Upper lobe of left lung (tissue), 6 donors: ENCODE measurements at regions not wholly inside any gene's neighbourhood (a gene's known extent, or its start where the extent isn't known, plus 50 kb on each side); places are given as distances from the start of the nearest gene placed in this dataset.
"Not testable (repeated sequence)": the region's sequence is repeated elsewhere in the genome, so short reads cannot be mapped to it uniquely, and the experiment has no call there.

Source experiments
- ATAC-seq, 2 donors: fragments of 200-7000 bp; cut with Tn5 transposase; one replicate each; pipeline ENCODE4 v1.9.1; 2022; ENCODE audit warnings: mild to moderate bottlenecking in 2 of 2, moderate library complexity in 2 of 2; ENCODE audit not compliant: low FRiP score in 2 of 2
- DNase-seq, 2 donors: peaks; one replicate each; pipeline ENCODE4 v3.0.0-alpha.2; 2019 to 2020
- H3K27ac ChIP-seq, 4 donors: fragments of 200-600 bp; sonication (generic); one replicate each; pipeline ENCODE4 v1.5.1; 2016 to 2019
- H3K27me3 ChIP-seq, 4 donors: fragments of 200-600 bp; sonication (generic); one replicate each; pipeline ENCODE4 v1.5.1; 2017 to 2019
- H3K36me3 ChIP-seq, 4 donors: fragments of 200-600 bp; sonication (generic); one replicate each; pipeline ENCODE4 v1.5.1; 2016 to 2019
- H3K4me1 ChIP-seq, 4 donors: fragments of 200-600 bp; sonication (generic); one replicate each; pipeline ENCODE4 v1.5.1; 2018 to 2019
- H3K4me3 ChIP-seq, 4 donors: fragments of 200-600 bp; sonication (generic); one replicate each; pipeline ENCODE4 v1.5.1; 2017 to 2019; ENCODE audit warnings: mild to moderate bottlenecking in 2 of 4, moderate library complexity in 1 of 4
- H3K9me3 ChIP-seq, 4 donors: fragments of 200-600 bp; sonication (generic); one replicate each; pipeline ENCODE4 v1.5.1; 2018 to 2019
- CTCF ChIP-seq, 6 experiments: fragments of 450-650 bp in 4 of 6; fragments of 200-600 bp in 2 of 6; sonication (generic) in 2 of 6; IDR thresholded peaks; one replicate each; pipeline ENCODE4 v1.5.1; 2016 to 2019; ENCODE audit warnings: antibody characterized with exemption in 6 of 6
- EP300 ChIP-seq, 4 donors: sonication (generic); formaldehyde crosslinking; IDR thresholded peaks; one replicate each; pipeline ENCODE4 v1.5.1; 2017; ENCODE audit warnings: antibody characterized with exemption in 4 of 4, control low read depth in 2 of 4
- POLR2A ChIP-seq, 4 donors: fragments of 450-650 bp; IDR thresholded peaks; one replicate each; pipeline ENCODE4 v1.5.1; 2016 to 2017; ENCODE audit warnings: antibody characterized with exemption in 4 of 4, mild to moderate bottlenecking in 2 of 4
- POLR2AphosphoS5 ChIP-seq, 2 donors: sonication (generic); formaldehyde crosslinking; IDR thresholded peaks; one replicate each; pipeline ENCODE4 v1.5.1; 2017; ENCODE audit warnings: antibody characterized with exemption in 2 of 2
- WGBS, 2 donors: methylation state at CpG; one replicate each; pipeline ENCODE4 v1.1.5; 2017 to 2018; 5-methylcytosine and 5-hydroxymethylcytosine counted together
- donor health status: DM: no; HTN: no; CAD: no; lungs with moderate emphysema.
- donor health status: DM: no; HTN: yes; CAD: no; lungs with severe emphysema.

GRCh38 chr4:148649652-148650331 is 207.6 kb upstream of the NR3C2 start:
- Histone ChIP-seq H3K27me3 (no peaks in the 10 kb centered on the region), H3K27ac (no peak overlapping the region), H3K9me3 (no peaks in the 10 kb centered on the region), H3K36me3 (no peaks in the 10 kb centered on the region), H3K4me1 (no peaks in the 10 kb centered on the region), H3K4me3 (no peak overlapping the region)
- TF ChIP-seq POLR2AphosphoS5 (IDR thresholded peaks at IDR 0.05) (no peak), EP300 (IDR thresholded peaks at IDR 0.05) (no peak), POLR2A (IDR thresholded peaks at IDR 0.05) (no peak)
- ATAC-seq, result no peak
- DNase-seq, result no peak
- WGBS, 2 donors, result 94% methylated on average over 1 of the region's 1 CpG

DNA sequence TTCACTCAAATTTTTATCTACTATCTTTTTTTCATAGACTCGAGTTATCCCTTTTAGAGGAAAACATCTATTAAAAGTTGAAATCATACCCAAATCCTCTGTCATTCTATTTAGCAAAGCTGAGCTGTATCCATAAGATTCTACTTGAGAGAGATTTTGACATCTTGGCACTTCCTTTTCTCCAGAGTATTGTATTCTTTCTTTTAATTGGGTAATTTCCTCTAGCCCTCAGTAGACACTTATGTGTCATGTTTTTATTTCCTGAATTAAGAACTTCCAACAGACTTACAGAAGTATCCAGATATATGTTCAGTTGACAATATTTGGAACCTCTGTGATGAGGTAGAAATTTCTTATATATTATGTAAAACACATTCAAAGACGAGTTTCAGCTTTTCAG is 201.6 kb upstream of the NR3C2 start:
- H3K9me3 ChIP-seq, result no peaks in the 10 kb centered on the region
- no peak overlapping the region for H3K4me3 ChIP-seq
- WGBS, 2 donors, result 73 to 76% methylated on average over 2 of the region's 2 CpGs
- ATAC-seq, result no peak
- no peak overlapping the region for H3K27ac ChIP-seq
- no peaks in the 10 kb centered on the region for H3K4me1 ChIP-seq
- no peak for TF ChIP-seq EP300 (IDR thresholded peaks at IDR 0.05)
- TF ChIP-seq POLR2AphosphoS5 (IDR thresholded peaks at IDR 0.05), result no peak
- no peak for TF ChIP-seq CTCF (IDR thresholded peaks at IDR 0.05)
- TF ChIP-seq POLR2A (IDR thresholded peaks at IDR 0.05), result no peak
- no peak for DNase-seq
- no peaks in the 10 kb centered on the region for H3K36me3 ChIP-seq
- H3K27me3 ChIP-seq, result no peaks in the 10 kb centered on the region

DNA sequence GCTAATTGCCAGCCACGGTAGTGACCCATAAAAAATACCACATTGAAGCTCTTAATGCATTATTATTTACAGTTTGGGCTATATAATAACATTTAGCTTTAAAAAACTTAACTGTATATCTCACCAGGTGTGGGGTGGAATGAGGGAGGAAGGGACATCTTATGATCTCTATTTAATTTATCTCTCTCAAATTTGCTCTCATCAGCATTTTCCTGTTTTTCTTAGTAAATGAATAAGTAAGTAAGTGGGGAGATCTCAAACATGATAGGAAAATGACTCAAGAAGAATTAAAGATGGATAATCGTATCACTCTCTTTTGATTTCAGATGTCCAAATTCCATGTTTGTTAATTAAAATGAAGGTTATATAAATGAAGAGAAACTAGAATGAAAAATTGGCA is 200.7 kb upstream of the NR3C2 start:
- H3K4me1 ChIP-seq, result no peaks in the 10 kb centered on the region
- no peak for TF ChIP-seq POLR2A (IDR thresholded peaks at IDR 0.05)
- no peak for TF ChIP-seq CTCF (IDR thresholded peaks at IDR 0.05)
- H3K27me3 ChIP-seq, result no peaks in the 10 kb centered on the region
- no peak overlapping the region for H3K4me3 ChIP-seq
- H3K9me3 ChIP-seq, result peaks cover 2 to 9% (median 6%) of the 10 kb centered on the region in 4 donors
- DNase-seq, result no peak
- H3K36me3 ChIP-seq, result no peaks in the 10 kb centered on the region
- no peak overlapping the region for H3K27ac ChIP-seq
- 91 to 92% methylated on average over 2 of the region's 2 CpGs for WGBS, 2 donors
- no peak for ATAC-seq

DNA sequence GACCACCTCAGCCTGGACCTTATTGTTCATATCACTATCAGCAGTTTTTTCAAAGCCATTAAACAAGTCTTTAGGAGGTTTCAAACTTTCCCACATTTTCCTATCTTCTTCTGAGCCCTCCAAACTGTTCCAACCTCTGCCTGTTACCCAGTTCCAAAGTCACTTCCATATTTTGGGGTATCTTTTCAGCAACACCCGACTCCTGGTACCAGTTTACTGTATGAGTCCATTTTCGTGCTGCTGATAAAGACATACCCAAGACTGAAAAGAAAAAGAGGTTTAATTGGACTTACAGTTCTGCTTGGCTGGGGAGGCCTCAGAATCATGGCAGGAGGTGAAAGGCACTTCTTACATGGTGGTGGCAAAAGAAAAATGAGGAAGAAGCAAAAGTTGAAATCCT is 195.9 kb upstream of the NR3C2 start:
- 70 to 81% methylated on average over 2 of the region's 2 CpGs for WGBS, 2 donors
- H3K36me3 ChIP-seq, H3K27ac ChIP-seq, H3K27me3 ChIP-seq, H3K4me1 ChIP-seq, H3K4me3 ChIP-seq, DNase-seq, ATAC-seq: not testable (repeated sequence)
- H3K9me3 ChIP-seq, result peaks cover 2 to 21% (median 17%) of the 10 kb centered on the region in 4 donors

GRCh38 chr4:148637453-148637852 is 195.2 kb upstream of the NR3C2 start:
- H3K27ac ChIP-seq, result not testable (repeated sequence)
- 85 to 92% methylated on average over 1 to 3 of the region's 3 CpGs for WGBS, 2 donors

GRCh38 chr4:148634476-148634875 is 192.3 kb upstream of the NR3C2 start:
- no peak for TF ChIP-seq POLR2AphosphoS5 (IDR thresholded peaks at IDR 0.05)
- no peak for TF ChIP-seq EP300 (IDR thresholded peaks at IDR 0.05)
- TF ChIP-seq CTCF (IDR thresholded peaks at IDR 0.05), result no peak
- no peak for TF ChIP-seq POLR2A (IDR thresholded peaks at IDR 0.05)
- H3K27ac ChIP-seq, result no peak overlapping the region
- no peaks in the 10 kb centered on the region for H3K4me1 ChIP-seq
- H3K9me3 ChIP-seq, result peaks cover 2 to 21% (median 17%) of the 10 kb centered on the region in 4 donors
- H3K4me3 ChIP-seq, result no peak overlapping the region
- 86 to 94% methylated on average over 3 of the region's 3 CpGs for WGBS, 2 donors
- ATAC-seq (no peak), DNase-seq (no peak)
- H3K27me3 ChIP-seq, result no peaks in the 10 kb centered on the region
- H3K36me3 ChIP-seq, result no peaks in the 10 kb centered on the region

More at GRCh38 chr4:148637453-148637852, 195.2 kb upstream of the NR3C2 start:
- not testable (repeated sequence) for DNase-seq, H3K36me3 ChIP-seq, H3K4me3 ChIP-seq, ATAC-seq, H3K27me3 ChIP-seq, H3K4me1 ChIP-seq
- peaks cover 2 to 21% (median 17%) of the 10 kb centered on the region in 4 donors for H3K9me3 ChIP-seq
